Central memory CD8-positive, alpha-beta T cell (primary cell): ENCODE measurements at regions not wholly inside any gene's neighbourhood (a gene's known extent, or its start where the extent isn't known, plus 50 kb on each side); places are given as distances from the start of the nearest gene placed in this dataset.

Experiments
- ATAC-seq: fragments of 150-1000 bp; cut with Tn5 transposase; replicated peaks from 2 replicates; pipeline ENCODE4 v1.10.0; 2022; ENCODE audit warnings: mild to moderate bottlenecking, moderate FRiP score, moderate number of reproducible peaks; ENCODE audit not compliant: poor library complexity, severe bottlenecking; ENCODE audit errors: extremely low read depth
- DNase-seq, 2 donors: peaks; one replicate each; pipeline ENCODE4 v3.0.0; 2021; ENCODE audit warnings: low spot score in 2 of 2
- H3K27ac Mint-ChIP-seq: one replicate; pipeline ENCODE4 v1.8.0; 2022; ENCODE audit warnings: low read depth, mild to moderate bottlenecking, moderate library complexity, mixed read lengths
- H3K27me3 Mint-ChIP-seq: one replicate; pipeline ENCODE4 v1.8.0; 2022; ENCODE audit warnings: mixed read lengths
- H3K36me3 Mint-ChIP-seq: one replicate; pipeline ENCODE4 v1.8.0; 2022; ENCODE audit warnings: mild to moderate bottlenecking, moderate library complexity, mixed read lengths; ENCODE audit not compliant: insufficient read depth
- H3K4me1 Mint-ChIP-seq: one replicate; pipeline ENCODE4 v1.8.0; 2022; ENCODE audit warnings: mixed read lengths
- H3K4me3 Mint-ChIP-seq: one replicate; pipeline ENCODE4 v1.8.0; 2022; ENCODE audit warnings: mild to moderate bottlenecking, moderate library complexity, mixed read lengths
- H3K9me3 Mint-ChIP-seq: one replicate; pipeline ENCODE4 v1.8.0; 2022; ENCODE audit warnings: mixed read lengths

GRCh38 chr12:113655919-113656318 is 184.2 kb upstream of the LHX5 start:
- no peaks in the 10 kb centered on the region for H3K27me3 Mint-ChIP-seq
- no peaks in the 10 kb centered on the region for H3K36me3 Mint-ChIP-seq
- DNase-seq (no peak), ATAC-seq (no peak)
- H3K4me3 Mint-ChIP-seq = no peak overlapping the region
- H3K27ac Mint-ChIP-seq = no peak overlapping the region
- H3K4me1 Mint-ChIP-seq = no peaks in the 10 kb centered on the region
- H3K9me3 Mint-ChIP-seq = no peaks in the 10 kb centered on the region

GRCh38 chr12:113655479-113655878 is 183.8 kb upstream of the LHX5 start:
- Mint-ChIP-seq H3K9me3 (no peaks in the 10 kb centered on the region), H3K27me3 (peaks cover 2% of the 10 kb centered on the region), H3K27ac (no peak overlapping the region), H3K4me1 (no peaks in the 10 kb centered on the region), H3K36me3 (no peaks in the 10 kb centered on the region), H3K4me3 (no peak overlapping the region)
- DNase-seq (no peak), ATAC-seq (no peak)

GRCh38 chr12:113651662-113652061 is 180.0 kb upstream of the LHX5 start:
- Mint-ChIP-seq H3K4me1 (no peaks in the 10 kb centered on the region), H3K9me3 (no peaks in the 10 kb centered on the region), H3K4me3 (no peak overlapping the region), H3K27ac (no peak overlapping the region), H3K27me3 (peaks cover 41% of the 10 kb centered on the region), H3K36me3 (peaks cover 1% of the 10 kb centered on the region)
- DNase-seq (no peak), ATAC-seq (no peak)

DNA sequence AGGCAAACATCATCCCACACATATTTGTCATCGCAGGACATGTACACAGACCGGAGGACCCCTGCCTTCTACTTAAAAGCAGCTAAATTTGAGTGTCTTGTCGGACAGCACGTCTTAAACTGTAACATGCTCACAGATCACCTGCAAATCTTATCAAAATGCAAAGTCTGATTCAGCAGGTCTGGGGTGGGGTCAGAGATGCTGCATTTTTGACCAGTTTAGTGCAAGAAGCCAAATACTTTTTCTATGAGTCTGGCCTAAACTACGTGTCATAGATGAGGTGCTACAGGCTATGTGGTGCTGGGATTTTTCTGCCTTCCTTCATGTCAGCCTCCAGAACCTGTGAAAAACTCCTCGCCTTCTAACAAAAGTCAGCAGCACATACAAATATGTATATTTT is 178.8 kb upstream of the LHX5 start:
- Mint-ChIP-seq H3K4me3 (no peak overlapping the region), H3K9me3 (no peaks in the 10 kb centered on the region), H3K4me1 (no peaks in the 10 kb centered on the region), H3K27ac (no peak overlapping the region), H3K36me3 (peaks cover 1% of the 10 kb centered on the region), H3K27me3 (peaks cover 50% of the 10 kb centered on the region)
- DNase-seq (no peak), ATAC-seq (no peak)

DNA sequence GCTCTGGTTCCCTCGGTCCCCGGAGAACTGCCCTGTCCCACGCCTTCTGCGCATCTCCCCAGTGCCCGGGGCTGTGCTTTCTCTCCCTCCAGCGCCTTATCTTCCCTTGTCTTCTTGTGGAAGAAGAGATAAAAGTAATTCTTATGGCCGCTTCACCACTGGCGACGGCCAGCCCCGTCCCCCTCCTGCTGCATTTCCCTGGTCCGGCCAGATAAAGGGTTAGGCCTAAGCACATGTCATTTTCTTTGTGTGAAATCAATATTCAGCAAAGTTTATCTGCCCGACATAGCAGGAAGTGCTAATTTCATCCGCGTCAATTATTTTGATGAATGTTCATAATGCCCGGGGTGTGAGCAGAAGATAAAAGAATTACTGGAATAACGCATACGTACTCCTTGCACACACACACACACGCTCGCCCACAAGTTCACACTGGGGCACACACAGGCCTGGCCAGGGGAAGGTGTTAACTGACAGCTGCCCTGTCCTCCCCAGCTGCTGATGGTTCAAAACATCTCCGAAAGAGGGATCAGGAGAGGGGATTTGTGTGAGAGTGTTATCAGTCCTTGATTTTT is 177.7 kb upstream of the LHX5 start:
- no peak for DNase-seq
- H3K27me3 Mint-ChIP-seq = peaks cover 61% of the 10 kb centered on the region
- H3K4me3 Mint-ChIP-seq = no peak overlapping the region
- H3K4me1 Mint-ChIP-seq = no peaks in the 10 kb centered on the region
- peaks cover 1% of the 10 kb centered on the region for H3K36me3 Mint-ChIP-seq
- no peak for ATAC-seq
- no peaks in the 10 kb centered on the region for H3K9me3 Mint-ChIP-seq
- H3K27ac Mint-ChIP-seq = no peak overlapping the region

DNA sequence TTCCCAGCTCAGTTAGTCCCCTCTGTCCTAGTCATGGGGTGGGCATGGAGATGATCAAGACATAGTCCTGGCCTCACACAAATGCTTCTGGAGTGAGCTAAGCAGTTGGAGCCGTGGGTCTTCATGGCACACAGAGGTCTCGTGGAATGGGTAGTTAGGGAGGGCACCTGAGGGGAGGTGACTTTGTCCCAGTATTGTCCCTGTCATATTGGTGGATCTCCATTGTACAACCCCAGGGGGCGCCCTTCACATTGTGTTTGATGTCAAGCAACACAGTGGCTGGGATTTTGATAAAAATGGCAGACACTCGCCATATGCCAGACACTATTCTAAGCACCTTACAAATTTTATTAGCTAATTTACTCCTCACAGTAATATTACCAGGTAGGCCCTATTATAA is 175.4 kb upstream of the LHX5 start:
- Mint-ChIP-seq H3K27me3 (peaks cover 84% of the 10 kb centered on the region), H3K36me3 (peaks cover 1% of the 10 kb centered on the region), H3K9me3 (no peaks in the 10 kb centered on the region), H3K4me3 (no peak overlapping the region), H3K27ac (no peak overlapping the region), H3K4me1 (no peaks in the 10 kb centered on the region)
- no peak for DNase-seq
- no peak for ATAC-seq

DNA sequence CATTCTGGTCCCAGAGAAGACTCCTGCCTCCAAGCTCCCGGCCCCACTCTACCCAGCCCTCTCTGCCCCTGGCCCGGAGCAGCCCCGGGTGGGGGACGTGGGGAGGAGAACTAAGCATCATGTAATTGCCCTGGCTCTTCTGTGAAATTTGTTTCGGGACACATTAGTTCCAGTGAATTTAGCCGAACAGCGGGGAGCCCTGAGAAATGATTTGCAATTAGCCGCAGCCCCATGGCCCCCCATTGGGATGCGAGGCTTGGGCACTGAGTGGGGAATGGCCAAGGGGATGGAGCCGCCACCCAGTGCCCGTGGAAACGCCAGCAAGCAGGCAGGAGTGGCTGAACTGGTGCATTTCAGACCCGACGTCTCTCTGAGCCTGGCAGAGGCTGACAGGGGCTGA is 173.9 kb upstream of the LHX5 start:
- H3K27ac Mint-ChIP-seq = no peak overlapping the region
- peaks cover 1% of the 10 kb centered on the region for H3K36me3 Mint-ChIP-seq
- H3K4me1 Mint-ChIP-seq = no peaks in the 10 kb centered on the region
- DNase-seq = no peak
- no peak for ATAC-seq
- no peaks in the 10 kb centered on the region for H3K9me3 Mint-ChIP-seq
- no peak overlapping the region for H3K4me3 Mint-ChIP-seq
- peaks cover 98% of the 10 kb centered on the region for H3K27me3 Mint-ChIP-seq

DNA sequence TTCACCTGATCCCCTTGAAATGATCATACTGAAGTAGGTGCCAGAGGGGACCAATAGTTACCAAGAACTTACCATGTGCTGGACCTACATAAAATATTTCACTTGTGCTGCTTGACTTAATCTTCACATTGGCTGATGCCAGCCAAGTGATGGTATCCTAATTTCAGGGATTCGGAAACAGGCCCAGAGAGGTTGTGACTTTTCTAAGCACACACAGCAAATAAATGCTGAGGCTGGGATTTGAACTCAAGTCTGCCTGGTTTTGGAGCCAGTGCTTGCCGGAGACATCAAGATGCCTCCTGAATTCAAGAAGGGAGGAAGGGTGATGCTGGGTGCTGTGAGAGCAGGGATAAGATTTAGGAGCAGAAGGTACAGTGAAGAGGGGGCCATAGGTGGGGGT is 173.5 kb upstream of the LHX5 start:
- H3K4me3 Mint-ChIP-seq = no peak overlapping the region
- H3K27ac Mint-ChIP-seq = no peak overlapping the region
- no peaks in the 10 kb centered on the region for H3K4me1 Mint-ChIP-seq
- H3K9me3 Mint-ChIP-seq = no peaks in the 10 kb centered on the region
- no peak for DNase-seq
- peaks cover 95% of the 10 kb centered on the region for H3K27me3 Mint-ChIP-seq
- no peak for ATAC-seq
- H3K36me3 Mint-ChIP-seq = peaks cover 1% of the 10 kb centered on the region

DNA sequence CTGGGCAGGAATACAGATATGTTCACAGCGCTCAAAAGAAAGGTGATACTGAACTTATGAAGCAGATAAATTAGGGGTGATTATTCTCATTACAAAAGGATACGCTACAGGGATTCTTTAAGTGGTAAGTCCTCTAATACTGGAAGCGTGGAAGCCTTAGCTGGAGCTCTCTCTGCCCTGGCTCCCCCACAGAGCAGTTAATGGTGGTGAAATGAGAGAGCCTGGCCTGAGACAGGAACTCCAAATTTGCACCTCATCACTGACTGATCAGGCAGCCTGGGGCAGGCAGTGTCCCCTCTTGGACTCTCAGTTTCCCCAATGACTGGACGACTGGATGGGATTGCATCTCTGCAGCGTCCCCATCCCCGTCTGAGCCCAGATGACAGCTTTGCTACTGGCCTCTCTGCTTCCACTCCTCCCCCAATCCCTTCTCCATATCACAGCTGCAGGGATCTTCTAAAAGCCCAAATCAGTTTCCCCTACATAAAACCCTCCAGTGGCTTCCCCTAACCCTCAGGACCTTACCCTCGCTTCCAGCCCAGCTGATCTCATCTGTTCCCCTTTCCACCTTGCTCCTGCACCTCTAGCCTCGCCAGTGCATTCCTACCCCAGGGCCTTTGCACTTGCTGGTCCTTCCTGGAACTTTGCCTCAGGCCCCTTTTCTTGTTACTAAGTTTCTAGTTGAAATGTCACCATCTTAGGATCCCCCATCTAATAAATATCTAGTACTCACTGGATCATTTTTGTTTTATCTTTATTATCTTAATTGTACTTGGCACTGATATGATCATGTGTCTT is 171.7 kb upstream of the LHX5 start:
- Mint-ChIP-seq H3K27me3 (peaks cover 91% of the 10 kb centered on the region), H3K4me1 (no peaks in the 10 kb centered on the region), H3K27ac (no peak overlapping the region), H3K9me3 (no peaks in the 10 kb centered on the region), H3K36me3 (peaks cover 1% of the 10 kb centered on the region), H3K4me3 (no peak overlapping the region)
- DNase-seq (no peak), ATAC-seq (no peak)

GRCh38 chr12:113642672-113643071 is 171.0 kb upstream of the LHX5 start:
- no peaks in the 10 kb centered on the region for H3K9me3 Mint-ChIP-seq
- no peak overlapping the region for H3K4me3 Mint-ChIP-seq
- no peak for DNase-seq
- no peak for ATAC-seq
- peaks cover 88% of the 10 kb centered on the region for H3K27me3 Mint-ChIP-seq
- H3K36me3 Mint-ChIP-seq = peaks cover 1% of the 10 kb centered on the region
- H3K4me1 Mint-ChIP-seq = no peaks in the 10 kb centered on the region
- H3K27ac Mint-ChIP-seq = no peak overlapping the region

DNA sequence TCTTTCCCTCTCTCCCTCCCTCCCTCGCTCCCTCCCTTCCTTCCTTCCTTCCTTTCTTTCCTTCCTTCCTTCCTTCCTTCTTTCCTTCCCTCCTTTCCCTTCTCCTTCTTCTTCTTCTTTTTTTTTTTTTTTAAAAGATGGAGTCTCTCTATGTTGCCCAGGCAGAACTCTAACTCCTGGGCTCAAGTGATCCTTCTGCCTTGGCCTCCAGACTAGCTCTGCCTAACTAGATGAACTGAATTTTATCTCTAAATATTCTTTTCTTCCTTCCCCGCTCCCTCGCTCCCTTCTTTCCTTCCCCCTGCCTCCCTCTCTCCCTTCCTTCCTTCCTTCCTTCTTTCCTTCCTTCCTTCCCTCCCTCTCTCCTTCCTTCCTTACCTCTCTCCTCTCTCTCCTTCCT is 170.5 kb upstream of the LHX5 start:
- Mint-ChIP-seq H3K9me3 (no peaks in the 10 kb centered on the region), H3K4me3 (no peak overlapping the region), H3K36me3 (peaks cover 1% of the 10 kb centered on the region), H3K27me3 (peaks cover 83% of the 10 kb centered on the region), H3K27ac (no peak overlapping the region), H3K4me1 (no peaks in the 10 kb centered on the region)
- DNase-seq = no peak
- no peak for ATAC-seq

DNA sequence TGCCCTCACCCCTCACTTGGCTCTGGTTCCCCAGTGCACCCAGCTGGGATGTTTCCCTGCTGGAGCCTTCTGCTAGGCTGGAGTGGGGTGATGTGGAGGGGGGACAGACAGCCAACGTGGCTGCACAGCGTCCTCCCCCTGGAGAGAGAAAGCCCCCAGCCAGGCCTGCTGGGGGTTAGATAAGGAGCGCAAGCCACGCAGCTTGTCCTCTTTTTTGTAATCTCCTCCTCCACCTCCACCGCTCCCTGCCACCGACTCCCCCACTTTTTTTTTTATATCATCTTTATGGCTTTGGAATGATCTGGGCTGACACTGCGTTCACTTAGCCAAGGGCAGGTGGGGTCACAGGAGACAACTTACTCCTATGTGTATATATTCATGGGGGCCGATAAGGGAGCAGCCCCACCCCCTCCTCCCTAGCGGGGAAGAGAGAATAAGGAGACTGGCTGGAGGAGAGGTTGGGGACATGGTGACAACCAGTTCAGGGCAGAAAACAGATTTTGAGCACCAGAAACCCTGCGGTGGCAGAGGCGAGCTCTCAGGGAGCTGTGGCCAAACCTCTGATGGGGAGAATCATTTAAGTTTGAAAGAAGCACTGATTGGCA is 169.9 kb upstream of the LHX5 start:
- H3K4me1 Mint-ChIP-seq = no peaks in the 10 kb centered on the region
- no peak for DNase-seq
- no peak overlapping the region for H3K4me3 Mint-ChIP-seq
- H3K27ac Mint-ChIP-seq = no peak overlapping the region
- ATAC-seq = no peak
- peaks cover 76% of the 10 kb centered on the region for H3K27me3 Mint-ChIP-seq
- H3K36me3 Mint-ChIP-seq = peaks cover 1% of the 10 kb centered on the region
- no peaks in the 10 kb centered on the region for H3K9me3 Mint-ChIP-seq

DNA sequence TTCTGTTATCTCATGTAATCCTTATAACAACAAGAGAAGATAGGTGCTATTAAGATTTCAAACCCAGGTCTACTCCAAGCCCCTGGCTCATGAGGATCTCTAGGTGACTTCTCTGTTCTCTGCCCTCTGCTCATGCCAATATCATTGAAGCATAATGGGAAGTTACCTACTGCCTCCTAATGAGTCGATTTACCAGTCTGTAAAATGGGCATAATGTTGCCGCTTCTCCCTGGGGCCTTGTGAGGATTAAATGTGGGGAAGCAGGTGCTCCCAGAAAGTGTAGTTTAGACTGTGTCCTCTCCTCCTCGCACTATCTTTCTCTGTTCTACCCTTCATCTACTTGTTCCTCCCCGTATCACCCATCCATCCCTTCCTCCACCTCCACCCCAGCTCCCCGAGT is 169.2 kb upstream of the LHX5 start:
- H3K27ac Mint-ChIP-seq = no peak overlapping the region
- ATAC-seq (no peak), DNase-seq (no peak)
- H3K4me3 Mint-ChIP-seq = no peak overlapping the region
- peaks cover 1% of the 10 kb centered on the region for H3K36me3 Mint-ChIP-seq
- no peaks in the 10 kb centered on the region for H3K4me1 Mint-ChIP-seq
- no peaks in the 10 kb centered on the region for H3K9me3 Mint-ChIP-seq
- H3K27me3 Mint-ChIP-seq = peaks cover 77% of the 10 kb centered on the region
